ENCODE measurements at regions not wholly inside any gene's neighbourhood (a gene's known extent, or its start where the extent isn't known, plus 50 kb on each side); places are given as distances from the start of the nearest gene placed in this dataset.

DNA sequence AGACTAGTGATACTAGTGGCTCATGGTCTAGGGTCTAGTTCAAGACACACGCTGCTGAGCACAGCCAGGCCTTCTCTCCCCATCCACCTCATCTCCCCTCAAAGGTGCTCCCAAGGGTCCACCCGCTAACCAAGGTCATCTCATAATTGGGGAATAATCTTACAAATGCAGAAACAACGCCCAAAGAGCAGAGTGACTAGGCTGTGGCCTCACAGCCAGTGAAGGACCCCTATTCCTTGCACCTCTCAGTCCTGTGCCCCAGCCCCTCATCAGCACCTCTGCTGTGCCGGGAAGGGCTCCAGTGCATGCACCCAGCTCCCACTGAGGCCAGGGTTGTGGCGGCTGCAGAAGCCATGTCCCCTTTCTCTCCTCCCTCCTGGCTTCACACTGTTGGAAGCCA lies 286.9 kb downstream of the UACA start:
- ChIA-PET POLR2A (ENCODE audit: low non-redundant PET) (interaction anchor here (0.6 kb wide), 1 partner anchor 380 kb away, joined by 3 read pairs; no protein-coding TSS in a partner anchor), CTCF (no interaction called here)

GRCh38 chr15:70475921-70476320 lies 287.4 kb downstream of the UACA start:
- DNase-seq (ENCODE audit: low spot score): no peak
- POLR2A ChIA-PET (ENCODE audit: low non-redundant PET): interaction anchor here (0.6 kb wide), 1 partner anchor 380 kb away, joined by 3 read pairs; no protein-coding TSS in a partner anchor
- CTCF ChIA-PET: interaction anchor here (0.6 to 1.7 kb wide), 2 partner anchors 12 to 780 kb away, joined by 4 to 9 read pairs; no protein-coding TSS in a partner anchor
- no peak for TF ChIP-seq CTCF (conservative IDR thresholded peaks at IDR 0.05; ENCODE audit: low read depth)
- H3K27ac ChIP-seq: peak overlapping the region; percentile 92

More for the DNA sequence above, 286.9 kb downstream of the UACA start:
- no peak for DNase-seq (ENCODE audit: low spot score)
- no peak for TF ChIP-seq CTCF (conservative IDR thresholded peaks at IDR 0.05; ENCODE audit: low read depth)
- H3K27ac ChIP-seq: no peak overlapping the region

DNA sequence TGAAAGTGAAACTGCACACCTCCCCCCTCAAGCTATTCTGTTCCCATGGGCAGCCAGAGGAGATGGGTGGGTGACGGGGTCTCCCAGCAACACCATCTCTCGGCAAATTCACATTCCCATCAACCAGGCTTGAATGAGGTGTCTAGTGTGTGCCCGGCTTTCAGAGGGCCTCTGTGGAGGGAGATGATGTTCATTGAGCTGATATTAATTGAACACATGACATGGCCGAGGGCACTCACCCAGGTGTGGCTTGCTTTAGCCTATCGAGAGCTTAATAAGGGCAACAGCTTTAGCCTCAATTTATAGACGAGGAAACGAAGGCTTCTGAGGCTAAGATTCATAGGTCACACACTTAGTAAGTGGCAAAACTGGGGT lies 288.0 kb downstream of the UACA start:
- ChIA-PET CTCF (interaction anchor here (0.6 to 1.7 kb wide), 2 partner anchors 12 to 780 kb away, joined by 4 to 9 read pairs; no protein-coding TSS in a partner anchor), POLR2A (ENCODE audit: low non-redundant PET) (no interaction called here)
- peak overlapping the region; percentile 92 for H3K27ac ChIP-seq
- no peak for DNase-seq (ENCODE audit: low spot score)
- TF ChIP-seq CTCF (conservative IDR thresholded peaks at IDR 0.05; ENCODE audit: low read depth): no peak

DNA sequence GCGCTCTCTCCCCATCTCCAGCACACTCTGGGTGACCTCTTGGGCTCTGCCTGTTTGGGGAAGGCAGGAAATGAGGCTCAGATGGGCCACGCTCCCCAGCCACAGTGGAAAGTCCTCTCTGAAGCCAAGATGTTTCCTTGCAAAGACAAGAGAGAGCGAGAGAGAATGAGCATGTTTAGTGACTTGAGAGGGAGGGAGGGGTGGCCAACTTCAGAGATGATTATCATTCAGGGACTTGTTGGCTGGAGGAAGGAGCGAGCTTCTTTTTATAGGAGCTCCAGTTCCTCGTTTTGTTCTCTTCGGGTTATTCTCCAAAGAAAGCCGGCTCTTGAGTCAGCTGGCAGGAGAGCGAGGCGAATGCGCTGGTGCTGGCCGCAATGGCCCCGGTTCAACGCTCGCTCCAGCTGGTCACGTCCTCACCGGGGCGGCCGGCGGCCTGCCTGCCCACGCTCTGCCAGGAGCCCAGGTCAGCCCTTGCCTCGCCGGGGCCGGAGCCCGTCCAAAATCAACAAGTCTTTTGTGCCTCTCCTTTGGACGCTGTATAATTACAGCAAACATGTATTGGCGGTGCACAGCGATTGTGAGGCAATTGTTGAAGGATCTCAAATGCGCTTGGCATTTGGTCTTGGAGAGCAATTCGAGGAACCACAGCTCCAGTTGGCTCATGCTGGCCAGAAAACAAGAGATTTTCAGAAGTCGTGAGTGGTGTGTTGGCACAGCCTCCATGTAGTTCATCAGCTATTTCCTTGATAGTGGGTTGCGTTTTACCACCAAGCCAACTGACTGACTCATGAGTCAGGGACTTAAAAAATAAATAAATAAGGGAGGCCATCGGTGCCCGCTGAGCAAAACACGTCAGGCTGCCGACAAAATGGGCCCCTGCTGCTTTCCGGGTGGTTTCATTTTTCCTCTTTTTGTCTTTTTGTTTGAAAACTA lies 288.6 kb downstream of the UACA start:
- DNase-seq (ENCODE audit: low spot score): peak; percentile 92
- CTCF ChIA-PET: interaction anchor here (0.6 to 1.7 kb wide), 4 partner anchors 10 to 997 kb away, joined by 4 to 9 read pairs (median 6); no protein-coding TSS in a partner anchor
- POLR2A ChIA-PET (ENCODE audit: low non-redundant PET): no interaction called here
- peak overlapping the region; percentile 92 for H3K27ac ChIP-seq
- no peak for TF ChIP-seq CTCF (conservative IDR thresholded peaks at IDR 0.05; ENCODE audit: low read depth)

DNA sequence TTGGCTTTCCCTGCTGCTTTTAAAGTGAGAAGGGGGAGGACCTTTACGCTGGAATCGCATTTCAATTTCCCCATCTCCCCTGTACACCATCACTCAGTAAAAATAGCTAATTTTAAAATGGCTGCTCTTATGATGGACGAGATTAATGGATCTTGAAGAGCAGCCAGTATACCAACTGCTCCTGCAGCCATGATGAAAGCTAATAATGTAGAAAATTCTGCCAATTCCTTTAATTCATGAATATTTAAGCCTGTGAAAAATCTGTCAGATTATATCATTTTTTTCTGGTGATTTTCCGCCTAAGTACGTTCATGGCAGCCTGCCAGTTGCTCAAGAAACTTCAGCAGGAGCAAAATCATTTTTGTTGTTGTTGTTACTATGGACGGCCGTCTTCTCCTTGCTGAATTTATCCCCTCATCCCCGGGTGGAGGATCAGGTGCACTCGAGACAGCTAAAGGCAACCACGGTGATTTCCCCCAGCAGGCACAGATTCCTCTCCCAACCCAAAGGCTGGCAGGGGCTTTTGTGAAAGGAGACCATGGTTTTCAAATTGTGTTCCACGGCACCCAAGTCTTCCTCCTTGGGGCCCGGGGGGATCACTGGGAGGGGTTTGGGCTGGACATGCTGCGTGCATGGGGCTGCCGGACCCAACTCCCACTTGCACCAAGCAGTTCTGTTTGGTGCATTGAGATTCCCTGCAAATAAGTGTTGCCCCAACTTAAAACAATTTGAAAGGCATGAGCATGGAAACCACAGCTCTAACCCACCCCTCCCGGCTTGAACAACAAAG lies 289.6 kb downstream of the UACA start:
- POLR2A ChIA-PET (ENCODE audit: low non-redundant PET): no interaction called here
- TF ChIP-seq CTCF (conservative IDR thresholded peaks at IDR 0.05; ENCODE audit: low read depth): no peak
- CTCF ChIA-PET: interaction anchor here (0.6 to 1.1 kb wide), 3 partner anchors 9 to 214 kb away, joined by 3 to 6 read pairs (median 5); no protein-coding TSS in a partner anchor
- peak overlapping the region; percentile 92 for H3K27ac ChIP-seq
- no peak for DNase-seq (ENCODE audit: low spot score)

- no peak for DNase-seq (ENCODE audit: low spot score)
- no peak for TF ChIP-seq CTCF (conservative IDR thresholded peaks at IDR 0.05; ENCODE audit: low read depth)
- no peak overlapping the region for H3K27ac ChIP-seq
- ChIA-PET CTCF (interaction anchor here (0.7 kb wide), 1 partner anchor 231 kb away, joined by 3 read pairs; no protein-coding TSS in a partner anchor), POLR2A (ENCODE audit: low non-redundant PET) (no interaction called here)
Measured at GRCh38 chr15:70471517-70471916, 291.8 kb downstream of the UACA start.
